D721Med (cell line): ENCODE measurements at regions not wholly inside any gene's neighbourhood (a gene's known extent, or its start where the extent isn't known, plus 50 kb on each side); places are given as distances from the start of the nearest gene placed in this dataset.

Experiments used
- DNase-seq: peaks from one replicate; pipeline ENCODE4 v3.0.0; 2011; ENCODE audit warnings: low spot score; ENCODE audit not compliant: insufficient read length
- FAIRE-seq: peaks from 2 replicates; lab custom pipeline; 2011; peaks lifted over from hg19 to GRCh38; lab: Jason Lieb, UNC
- TF ChIP-seq, protein P1 (sequence below): IDR thresholded peaks from 2 replicates; pipeline ENCODE4 v1.5.1; 2012; ENCODE audit warnings: mild to moderate bottlenecking, control low read depth; ENCODE audit not compliant: insufficient read depth; ENCODE audit errors: missing control alignments

DNA sequence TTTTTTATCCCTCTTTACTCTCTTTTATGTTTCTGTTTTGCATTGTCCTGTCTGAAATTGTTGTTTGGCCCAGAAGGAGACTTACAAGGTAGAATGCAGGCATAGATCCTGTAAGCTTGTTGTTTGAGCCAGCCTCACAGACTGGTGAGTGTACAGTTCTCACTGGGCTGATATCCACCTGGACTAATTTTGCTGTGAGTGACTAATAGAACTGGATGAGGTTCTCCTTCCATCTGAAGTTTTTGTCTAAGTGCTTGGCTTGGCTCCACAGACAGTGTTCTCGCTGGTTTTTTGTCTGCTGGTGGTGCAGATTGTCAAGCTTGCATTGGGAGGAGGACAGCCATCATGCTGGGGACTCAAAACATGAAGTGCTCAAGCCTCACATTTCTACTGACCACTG lies 495.7 kb downstream of the TSN start:
- TF ChIP-seq, protein P1, sequence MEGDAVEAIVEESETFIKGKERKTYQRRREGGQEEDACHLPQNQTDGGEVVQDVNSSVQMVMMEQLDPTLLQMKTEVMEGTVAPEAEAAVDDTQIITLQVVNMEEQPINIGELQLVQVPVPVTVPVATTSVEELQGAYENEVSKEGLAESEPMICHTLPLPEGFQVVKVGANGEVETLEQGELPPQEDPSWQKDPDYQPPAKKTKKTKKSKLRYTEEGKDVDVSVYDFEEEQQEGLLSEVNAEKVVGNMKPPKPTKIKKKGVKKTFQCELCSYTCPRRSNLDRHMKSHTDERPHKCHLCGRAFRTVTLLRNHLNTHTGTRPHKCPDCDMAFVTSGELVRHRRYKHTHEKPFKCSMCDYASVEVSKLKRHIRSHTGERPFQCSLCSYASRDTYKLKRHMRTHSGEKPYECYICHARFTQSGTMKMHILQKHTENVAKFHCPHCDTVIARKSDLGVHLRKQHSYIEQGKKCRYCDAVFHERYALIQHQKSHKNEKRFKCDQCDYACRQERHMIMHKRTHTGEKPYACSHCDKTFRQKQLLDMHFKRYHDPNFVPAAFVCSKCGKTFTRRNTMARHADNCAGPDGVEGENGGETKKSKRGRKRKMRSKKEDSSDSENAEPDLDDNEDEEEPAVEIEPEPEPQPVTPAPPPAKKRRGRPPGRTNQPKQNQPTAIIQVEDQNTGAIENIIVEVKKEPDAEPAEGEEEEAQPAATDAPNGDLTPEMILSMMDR: no peak
- FAIRE-seq (no peak), DNase-seq (no peak)

DNA sequence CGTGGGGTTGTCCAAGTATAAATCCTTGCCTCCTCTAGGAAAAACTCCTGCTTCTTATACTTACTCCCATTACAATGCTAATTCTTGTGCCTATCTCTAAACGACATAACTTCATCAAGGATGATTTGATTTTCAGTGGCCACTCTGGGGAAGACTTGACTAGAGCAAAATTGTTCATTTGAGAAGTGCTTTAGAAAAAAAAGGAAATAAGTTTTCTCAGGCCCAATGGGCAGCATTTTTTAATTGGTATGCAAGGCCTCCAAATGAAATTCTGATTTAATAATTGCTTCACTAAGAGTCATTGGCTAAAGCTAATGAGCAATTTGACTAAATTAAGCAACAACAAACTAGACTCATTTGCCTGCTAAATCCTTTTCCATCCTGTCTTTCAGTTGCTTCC lies 496.1 kb downstream of the TSN start:
- FAIRE-seq (no peak), DNase-seq (no peak)
- TF ChIP-seq, protein P1: no peak

DNA sequence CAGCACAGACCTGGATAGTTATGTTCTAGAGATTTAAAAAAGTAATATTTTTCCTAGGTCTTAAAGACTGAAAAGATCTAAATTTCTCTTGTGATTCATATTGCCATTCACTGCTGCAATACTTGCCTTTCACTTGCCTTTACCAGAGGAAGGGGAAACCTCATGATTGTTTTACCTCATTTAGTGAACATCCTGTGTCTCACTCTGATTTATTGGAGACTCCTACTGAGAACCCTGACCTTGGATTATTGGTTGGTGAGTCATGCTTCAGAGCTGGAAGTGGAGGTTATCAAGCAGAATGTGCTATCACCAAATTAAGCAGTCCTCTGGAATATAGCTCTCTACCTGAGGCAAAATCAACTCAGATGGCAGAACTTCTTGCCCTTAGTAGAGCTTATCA lies 500.5 kb downstream of the TSN start:
- no peak for DNase-seq
- TF ChIP-seq, protein P1: no peak
- FAIRE-seq: no peak

DNA sequence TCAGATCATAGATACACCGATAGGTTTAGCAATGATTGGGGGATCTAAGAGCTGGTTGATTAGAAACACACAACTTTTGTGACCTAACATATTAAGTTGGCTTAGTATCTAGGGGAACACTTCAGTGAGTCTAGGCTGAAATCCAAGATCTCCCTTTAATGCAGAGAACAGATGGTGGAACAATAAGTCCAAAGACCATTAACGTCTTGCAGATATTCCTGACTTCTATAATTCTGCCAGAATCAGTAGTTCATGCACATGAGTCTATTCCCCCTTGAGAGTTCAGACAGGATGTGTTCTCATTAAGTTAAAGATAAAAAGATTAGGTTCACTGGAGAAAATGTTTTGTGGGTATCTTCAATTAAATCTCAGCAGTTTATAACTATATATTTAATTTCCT lies 506.5 kb downstream of the TSN start:
- DNase-seq: no peak
- TF ChIP-seq, protein P1: no peak
- peak; percentile 87 for FAIRE-seq

DNA sequence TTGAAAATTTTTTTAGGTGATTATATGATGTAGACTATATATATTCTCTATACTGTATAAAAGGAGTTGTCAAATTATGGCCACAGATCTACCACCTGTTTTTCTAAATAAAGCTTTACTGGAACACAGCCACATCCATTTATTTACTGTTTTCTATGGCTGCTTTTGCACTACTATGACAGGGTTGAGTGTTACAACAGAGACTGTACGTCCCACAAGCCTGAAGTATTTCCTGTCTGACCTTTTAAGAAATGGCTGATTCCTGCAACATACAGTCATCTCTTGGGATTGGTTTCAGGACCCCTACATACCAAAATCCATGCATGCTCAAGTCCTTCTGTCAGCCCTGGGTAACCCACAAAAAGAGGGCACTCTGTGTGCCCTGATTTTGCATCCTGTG lies 508.3 kb downstream of the TSN start:
- DNase-seq (no peak), FAIRE-seq (no peak)
- TF ChIP-seq, protein P1: no peak

DNA sequence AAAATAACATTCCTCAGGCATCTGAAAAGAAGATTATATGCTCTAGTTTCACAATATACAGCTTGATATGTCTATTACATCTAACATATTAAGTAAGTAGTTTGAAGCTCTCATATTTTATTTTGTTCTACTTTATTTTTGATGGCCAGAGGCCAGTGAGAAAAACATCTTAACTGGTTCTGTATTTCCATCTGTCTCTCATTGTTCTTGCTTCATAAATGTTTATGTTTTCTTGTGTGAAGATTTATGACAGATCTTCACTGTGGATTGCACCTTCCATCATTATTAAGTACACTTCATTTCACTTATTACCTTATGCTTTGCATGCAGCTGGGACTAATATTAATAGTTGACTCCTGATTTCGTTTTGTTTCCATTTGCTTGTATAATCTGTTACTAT lies 511.2 kb downstream of the TSN start:
- FAIRE-seq (no peak), DNase-seq (no peak)
- TF ChIP-seq, protein P1: no peak

DNA sequence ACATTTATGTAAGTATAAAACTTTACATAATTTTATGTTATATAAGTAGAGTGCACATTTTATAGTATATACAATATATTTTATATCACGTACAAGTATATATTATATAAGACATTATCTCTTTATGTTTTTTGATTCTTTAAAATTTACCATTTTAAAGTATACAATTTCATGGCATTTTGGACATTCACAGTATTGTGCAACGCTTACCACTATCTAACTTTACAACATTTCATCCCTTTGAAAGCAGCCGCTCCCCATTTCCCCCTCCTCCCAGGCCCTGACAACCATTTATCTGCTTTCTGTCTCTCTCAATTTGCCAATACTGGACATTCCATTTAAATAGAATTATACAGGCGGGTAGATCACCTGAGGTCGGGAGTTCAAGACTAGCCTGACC lies 512.5 kb downstream of the TSN start:
- DNase-seq (no peak), FAIRE-seq (no peak)
- TF ChIP-seq, protein P1: no peak
